Calu3 (cell line): ENCODE measurements at regions not wholly inside any gene's neighbourhood (a gene's known extent, or its start where the extent isn't known, plus 50 kb on each side); places are given as distances from the start of the nearest gene placed in this dataset.

ENCODE experiments used
- BruUV-seq: library from RNA; stranded (reverse); fragments of 400-500 nt; replicated peaks from 2 replicates; lab custom pipeline; 2021; lab: Mats Ljungman, UMichigan
- CTCF ChIA-PET: fragments of 300-600 bp; sonication (Branson Sonifier 250); formaldehyde crosslinking; loops from one replicate; lab custom pipeline; 2022; ENCODE audit warnings: antibody characterized with exemption; lab: Charles Lee
- DNase-seq: peaks from one replicate; pipeline ENCODE4 v3.0.0; 2022
- H3K27ac Mint-ChIP-seq: one replicate; pipeline ENCODE4 v1.8.0; 2022; ENCODE audit warnings: mixed read lengths; ENCODE audit not compliant: unreplicated experiment
- H3K27me3 Mint-ChIP-seq: one replicate; pipeline ENCODE4 v1.8.0; 2022; ENCODE audit warnings: mixed read lengths; ENCODE audit not compliant: unreplicated experiment
- H3K36me3 Mint-ChIP-seq: one replicate; pipeline ENCODE4 v1.8.0; 2022; ENCODE audit warnings: mild to moderate bottlenecking, moderate library complexity, mixed read lengths; ENCODE audit not compliant: insufficient read depth, unreplicated experiment
- H3K4me1 Mint-ChIP-seq: one replicate; pipeline ENCODE4 v1.8.0; 2022; ENCODE audit warnings: mild to moderate bottlenecking, low read depth, mixed read lengths; ENCODE audit not compliant: unreplicated experiment
- H3K4me3 Mint-ChIP-seq: one replicate; pipeline ENCODE4 v1.8.0; 2022; ENCODE audit warnings: mild to moderate bottlenecking, low read depth, moderate library complexity, mixed read lengths; ENCODE audit not compliant: unreplicated experiment
- H3K9me3 Mint-ChIP-seq: one replicate; pipeline ENCODE4 v1.8.0; 2022; ENCODE audit warnings: low read depth, mixed read lengths; ENCODE audit not compliant: unreplicated experiment
- intact Hi-C: fragments of 100-400 bp; cut with micrococcal nuclease; formaldehyde crosslinking; loops from one replicate; pipeline ENCODE4 v1.10.0; 2022; ENCODE audit not compliant: unreplicated experiment
- TF ChIP-seq, protein P1 (sequence below): fragments of 200-600 bp; IDR thresholded peaks from one replicate; pipeline ENCODE4 v1.8.0; 2022; ENCODE audit warnings: antibody characterized with exemption; ENCODE audit not compliant: unreplicated experiment

DNA sequence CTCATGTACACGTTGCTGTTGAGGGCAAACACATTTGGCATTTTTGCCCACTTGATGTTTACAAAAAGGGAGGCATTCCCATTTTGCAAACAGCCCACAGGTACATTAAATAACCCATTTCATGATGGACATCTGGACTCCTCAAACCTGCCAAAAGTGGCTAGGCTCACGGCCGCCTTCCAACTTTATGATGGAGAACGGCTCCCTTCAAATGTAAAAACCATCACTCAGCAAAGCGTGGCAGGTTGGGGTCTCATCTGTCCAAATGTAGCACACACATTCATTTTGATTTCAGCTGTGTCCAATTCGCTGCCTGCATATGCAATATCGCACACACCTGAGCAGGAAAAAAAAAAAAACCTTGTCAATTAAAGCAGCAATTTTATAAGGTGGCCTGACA lies 417.8 kb downstream of the TMEM114 start:
- H3K9me3 Mint-ChIP-seq: peaks cover 17% of the 10 kb centered on the region
- no peaks in the 10 kb centered on the region for H3K36me3 Mint-ChIP-seq
- intact Hi-C loops: no loop called here
- H3K4me1 Mint-ChIP-seq: no peaks in the 10 kb centered on the region
- DNase-seq: no peak
- TF ChIP-seq, protein P1, sequence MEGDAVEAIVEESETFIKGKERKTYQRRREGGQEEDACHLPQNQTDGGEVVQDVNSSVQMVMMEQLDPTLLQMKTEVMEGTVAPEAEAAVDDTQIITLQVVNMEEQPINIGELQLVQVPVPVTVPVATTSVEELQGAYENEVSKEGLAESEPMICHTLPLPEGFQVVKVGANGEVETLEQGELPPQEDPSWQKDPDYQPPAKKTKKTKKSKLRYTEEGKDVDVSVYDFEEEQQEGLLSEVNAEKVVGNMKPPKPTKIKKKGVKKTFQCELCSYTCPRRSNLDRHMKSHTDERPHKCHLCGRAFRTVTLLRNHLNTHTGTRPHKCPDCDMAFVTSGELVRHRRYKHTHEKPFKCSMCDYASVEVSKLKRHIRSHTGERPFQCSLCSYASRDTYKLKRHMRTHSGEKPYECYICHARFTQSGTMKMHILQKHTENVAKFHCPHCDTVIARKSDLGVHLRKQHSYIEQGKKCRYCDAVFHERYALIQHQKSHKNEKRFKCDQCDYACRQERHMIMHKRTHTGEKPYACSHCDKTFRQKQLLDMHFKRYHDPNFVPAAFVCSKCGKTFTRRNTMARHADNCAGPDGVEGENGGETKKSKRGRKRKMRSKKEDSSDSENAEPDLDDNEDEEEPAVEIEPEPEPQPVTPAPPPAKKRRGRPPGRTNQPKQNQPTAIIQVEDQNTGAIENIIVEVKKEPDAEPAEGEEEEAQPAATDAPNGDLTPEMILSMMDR: no peak
- H3K4me3 Mint-ChIP-seq: no peak overlapping the region
- H3K27me3 Mint-ChIP-seq: no peaks in the 10 kb centered on the region
- CTCF ChIA-PET: interaction anchor here (0.6 kb wide), 1 partner anchor 1184 kb away, joined by 3 read pairs; no protein-coding TSS in a partner anchor
- H3K27ac Mint-ChIP-seq: no peak overlapping the region
- BruUV-seq: no TSS peak

DNA sequence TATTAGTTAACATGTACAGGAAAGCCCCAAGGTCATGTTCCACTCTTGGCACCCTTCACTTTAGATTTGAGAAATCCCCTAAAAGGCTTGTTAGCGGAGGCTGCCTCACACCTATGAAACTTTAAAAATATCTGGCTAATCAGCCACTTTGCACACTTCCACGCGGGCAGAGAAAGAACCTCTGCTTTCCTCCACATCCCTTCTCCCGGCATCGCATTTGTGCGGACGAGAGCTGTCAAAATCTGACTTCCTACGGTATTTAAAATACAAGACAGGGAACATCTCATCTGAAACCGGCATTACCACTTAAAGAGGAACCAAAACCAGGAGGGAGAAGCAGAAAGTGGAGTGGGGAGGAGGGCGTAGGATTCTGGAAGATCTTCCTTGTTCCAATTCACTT lies 422.3 kb downstream of the TMEM114 start:
- Mint-ChIP-seq H3K4me1 (no peaks in the 10 kb centered on the region), H3K36me3 (no peaks in the 10 kb centered on the region), H3K27me3 (no peaks in the 10 kb centered on the region)

DNA sequence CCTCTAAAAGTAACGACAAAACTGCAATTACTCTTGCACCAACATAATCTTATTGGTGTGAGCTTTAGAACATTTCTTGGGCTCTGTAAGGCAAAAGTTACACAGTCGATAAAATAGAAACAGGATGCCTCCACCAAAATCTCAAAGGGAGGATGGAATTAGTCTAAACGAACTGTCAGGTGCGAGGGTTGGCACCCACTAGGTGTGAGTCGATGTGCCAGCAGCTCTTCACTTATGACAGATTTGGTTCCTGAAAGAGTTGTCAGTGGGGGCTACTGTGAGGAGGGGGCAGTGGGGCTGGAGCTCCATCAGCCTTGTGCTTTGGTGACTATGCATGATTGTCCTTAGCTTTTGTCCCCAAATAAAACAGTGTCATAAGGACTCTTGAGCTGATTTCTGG lies 422.9 kb downstream of the TMEM114 start:
- Mint-ChIP-seq H3K36me3 (no peaks in the 10 kb centered on the region), H3K27me3 (no peaks in the 10 kb centered on the region), H3K27ac (no peak overlapping the region), H3K4me1 (no peaks in the 10 kb centered on the region), H3K4me3 (no peak overlapping the region), H3K9me3 (peaks cover 16% of the 10 kb centered on the region)
- intact Hi-C loops: no loop called here
- CTCF ChIA-PET: no interaction called here
- TF ChIP-seq, protein P1: no peak
- no TSS peak for BruUV-seq
- DNase-seq: no peak

More for the DNA sequence above, 422.3 kb downstream of the TMEM114 start:
- CTCF ChIA-PET: no interaction called here
- no TSS peak for BruUV-seq
- no peak overlapping the region for H3K27ac Mint-ChIP-seq
- intact Hi-C loops: no loop called here
- no peak overlapping the region for H3K4me3 Mint-ChIP-seq
- TF ChIP-seq, protein P1: no peak
- DNase-seq: no peak
- peaks cover 16% of the 10 kb centered on the region for H3K9me3 Mint-ChIP-seq

DNA sequence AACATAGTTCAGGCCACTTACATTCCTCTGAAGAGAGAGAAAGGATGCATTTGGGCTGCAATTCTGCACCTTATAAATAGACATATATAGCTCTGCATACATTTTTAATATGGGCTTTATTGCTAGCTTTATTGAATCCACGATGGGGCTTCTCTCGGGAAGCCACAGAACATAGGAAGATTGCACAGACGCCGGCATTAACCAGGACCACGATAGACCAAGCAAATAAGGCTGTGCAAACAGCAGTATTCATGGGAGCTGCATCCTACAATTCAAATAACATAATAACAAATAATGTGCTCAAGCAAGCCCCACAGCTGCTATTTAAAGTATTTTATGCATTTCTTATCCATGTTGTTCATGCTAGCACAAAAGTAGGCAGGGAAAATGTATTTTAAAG lies 432.3 kb downstream of the TMEM114 start:
- H3K4me3 Mint-ChIP-seq: no peak overlapping the region

More for the DNA sequence above, 432.3 kb downstream of the TMEM114 start:
- Mint-ChIP-seq H3K9me3 (peaks cover 15% of the 10 kb centered on the region), H3K36me3 (no peaks in the 10 kb centered on the region), H3K27me3 (no peaks in the 10 kb centered on the region), H3K27ac (no peak overlapping the region), H3K4me1 (no peaks in the 10 kb centered on the region)
- TF ChIP-seq, protein P1: no peak
- no peak for DNase-seq
- no TSS peak for BruUV-seq
- CTCF ChIA-PET: no interaction called here
- intact Hi-C loops: no loop called here
